GM18517 (cell line): ENCODE measurements at regions not wholly inside any gene's neighbourhood (a gene's known extent, or its start where the extent isn't known, plus 50 kb on each side); places are given as distances from the start of the nearest gene placed in this dataset.

Experiments used
- ATAC-seq: cut with Tn5 transposase; IDR thresholded peaks from one replicate; pipeline ENCODE4 v1.9.1; 2021; ENCODE audit warnings: mild to moderate bottlenecking, moderate library complexity; ENCODE audit not compliant: unreplicated experiment

DNA sequence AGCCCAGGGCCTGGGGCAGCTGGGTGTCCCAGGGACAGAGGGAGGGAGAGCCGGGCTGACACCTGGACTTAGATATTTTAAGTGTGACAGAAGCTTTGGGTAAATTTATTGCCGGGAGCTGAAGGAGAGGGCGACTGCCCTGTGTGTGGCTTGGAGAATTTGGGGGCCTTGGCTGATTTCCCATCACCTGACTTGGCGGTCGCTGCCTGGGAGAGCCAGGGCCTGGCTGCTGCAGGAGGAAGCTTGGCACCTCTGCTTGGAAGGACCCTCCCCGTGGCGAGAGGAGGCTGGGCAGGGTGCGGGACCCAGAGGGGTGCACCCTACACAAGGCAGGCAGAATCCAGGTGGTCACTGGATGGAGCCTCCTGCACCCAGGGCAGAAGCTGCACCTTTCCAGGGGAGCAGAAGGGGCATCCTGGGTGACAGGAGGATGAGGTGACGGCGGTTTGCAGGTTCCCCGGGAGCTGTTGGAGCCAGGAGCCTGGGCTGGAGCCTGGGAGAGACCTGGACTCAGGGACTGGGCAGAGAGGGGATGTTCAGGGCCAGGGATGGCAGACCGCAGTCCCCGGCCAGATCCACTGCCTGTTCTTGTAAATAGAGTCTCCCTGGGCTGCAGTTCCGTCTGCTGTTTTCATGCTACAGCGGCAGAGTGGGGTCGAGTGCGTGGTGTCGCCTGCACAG is 72.0 kb downstream of the RGS12 start:
- ATAC-seq: no peak

DNA sequence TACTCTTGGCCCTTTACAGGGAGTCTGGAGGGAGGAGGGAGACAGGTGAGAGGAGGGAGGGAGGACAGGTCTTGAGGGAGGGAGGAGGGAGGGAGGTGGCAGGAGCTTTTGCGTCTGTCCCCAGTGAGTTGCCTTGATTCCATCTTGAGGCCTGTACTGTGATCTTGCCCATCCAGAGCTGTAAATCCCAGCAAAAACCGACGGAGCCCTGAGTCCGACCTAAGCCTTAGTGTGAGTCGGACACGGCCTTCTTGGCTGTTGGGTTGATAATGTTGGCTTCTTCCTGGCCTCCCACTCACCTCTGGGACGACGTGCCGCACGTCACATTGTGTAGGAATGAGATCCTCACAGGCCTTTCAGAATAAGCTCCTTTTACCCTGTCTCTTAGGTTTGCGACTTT is 72.5 kb downstream of the RGS12 start:
- no peak for ATAC-seq

DNA sequence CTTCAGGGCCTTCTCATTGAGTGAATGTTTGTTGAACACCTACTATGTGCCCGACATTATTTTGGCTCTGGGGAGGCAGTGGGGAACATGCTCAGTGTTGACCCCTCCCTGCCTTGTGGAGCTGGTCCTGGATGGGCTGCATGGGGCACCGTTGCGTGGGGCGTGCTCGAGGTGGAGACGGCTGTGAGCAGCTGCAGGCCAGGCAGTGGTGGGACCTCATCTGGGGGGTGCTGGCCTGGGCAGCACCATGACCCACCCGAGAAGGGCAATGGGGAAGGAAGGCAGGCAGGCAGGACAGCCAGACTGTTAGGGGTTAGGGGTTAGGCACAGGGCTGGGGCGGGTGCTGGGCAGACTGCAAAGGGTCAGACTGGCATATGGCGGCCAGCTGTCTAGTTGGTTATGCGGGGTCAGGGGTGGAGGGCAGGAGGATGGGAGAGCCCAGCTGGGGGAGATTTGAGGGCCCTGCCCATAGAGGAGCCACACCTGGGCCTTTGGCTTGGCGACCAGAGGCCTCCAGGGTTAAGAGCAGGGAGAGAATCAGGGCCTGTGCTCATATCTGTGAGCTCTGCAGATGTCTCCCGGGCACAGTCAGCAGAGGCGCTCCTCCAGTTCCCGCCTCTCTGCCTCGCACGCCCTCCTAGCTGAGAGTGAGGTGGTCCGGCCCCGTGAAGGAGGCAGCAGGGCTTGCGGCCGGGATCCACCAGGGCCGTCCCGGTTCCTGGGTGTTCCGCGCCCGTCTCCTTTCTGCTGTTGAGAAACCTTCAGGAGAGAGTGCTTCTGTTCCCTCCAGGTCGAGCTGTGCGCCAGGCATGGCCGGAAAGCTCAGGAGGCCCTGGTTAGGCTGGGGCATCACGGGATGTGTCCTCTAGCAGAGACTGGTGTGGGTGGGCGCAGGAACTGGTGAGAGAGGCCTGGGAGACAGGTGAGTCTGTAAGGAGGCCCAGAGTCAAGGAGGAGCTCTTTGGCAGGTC is 73.3 kb downstream of the RGS12 start:
- ATAC-seq: no peak

DNA sequence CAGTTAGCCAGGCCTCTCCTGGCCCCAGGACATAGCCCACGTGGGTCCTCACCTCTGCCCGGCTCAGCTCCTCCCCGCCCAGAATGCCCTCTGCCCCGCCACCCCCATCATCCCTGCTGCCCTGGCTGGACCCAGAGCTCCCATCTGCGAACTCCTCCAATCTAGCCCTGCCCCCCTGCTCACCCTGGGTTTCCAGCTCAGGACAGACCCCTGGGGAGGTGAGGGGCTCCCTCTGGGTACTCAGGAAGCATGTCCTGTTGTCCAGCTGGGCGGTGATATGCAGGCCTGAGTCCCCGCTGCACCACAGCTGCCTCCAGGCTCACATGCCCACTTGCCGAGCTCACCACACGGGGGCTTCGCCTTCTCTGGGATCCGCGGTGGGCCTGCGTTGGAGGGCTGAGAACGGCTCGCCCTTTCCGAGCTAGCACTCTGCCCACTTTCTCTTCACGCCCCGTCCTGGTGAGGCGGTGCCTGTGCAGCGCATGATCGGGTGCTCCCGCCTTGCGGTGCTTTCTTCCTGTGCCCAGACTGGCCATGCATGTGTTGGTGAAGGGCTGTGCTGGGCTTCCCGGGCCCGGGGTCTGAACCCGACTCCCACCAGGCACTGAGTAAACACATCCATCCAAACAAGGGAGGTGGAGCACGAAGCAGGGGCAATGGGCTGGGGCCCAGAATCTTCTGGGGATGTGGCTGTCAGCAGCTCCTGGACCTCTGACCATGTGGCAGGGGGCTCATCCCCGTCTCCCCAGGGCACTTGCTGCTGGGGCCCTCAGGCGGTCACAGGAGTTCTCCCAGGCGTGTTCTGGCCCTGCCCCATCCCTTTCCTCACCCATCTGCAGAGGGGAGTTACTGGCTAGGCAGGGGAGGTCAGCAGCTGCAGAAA is 74.3 kb downstream of the RGS12 start:
- no peak for ATAC-seq

DNA sequence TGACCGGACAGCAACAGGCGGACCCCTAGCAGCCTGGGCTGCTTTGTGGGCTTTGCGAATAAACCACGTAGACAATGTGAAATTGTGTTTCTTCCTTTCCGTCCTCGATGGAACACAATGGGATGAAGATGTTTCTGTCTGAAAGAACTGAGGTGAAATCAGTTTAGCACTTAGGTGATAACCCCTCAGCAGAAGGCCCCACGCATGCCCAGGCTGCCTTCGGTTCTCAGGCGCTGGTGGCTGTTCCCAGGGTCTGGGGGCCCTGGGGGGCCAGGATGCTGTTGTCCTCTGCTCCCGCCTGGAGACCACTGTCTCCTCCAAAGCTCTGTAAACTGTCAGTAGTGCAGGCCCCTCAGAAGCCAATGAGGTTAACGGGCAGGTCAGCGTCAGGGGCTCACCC is 73.9 kb upstream of the HGFAC start:
- no peak for ATAC-seq

DNA sequence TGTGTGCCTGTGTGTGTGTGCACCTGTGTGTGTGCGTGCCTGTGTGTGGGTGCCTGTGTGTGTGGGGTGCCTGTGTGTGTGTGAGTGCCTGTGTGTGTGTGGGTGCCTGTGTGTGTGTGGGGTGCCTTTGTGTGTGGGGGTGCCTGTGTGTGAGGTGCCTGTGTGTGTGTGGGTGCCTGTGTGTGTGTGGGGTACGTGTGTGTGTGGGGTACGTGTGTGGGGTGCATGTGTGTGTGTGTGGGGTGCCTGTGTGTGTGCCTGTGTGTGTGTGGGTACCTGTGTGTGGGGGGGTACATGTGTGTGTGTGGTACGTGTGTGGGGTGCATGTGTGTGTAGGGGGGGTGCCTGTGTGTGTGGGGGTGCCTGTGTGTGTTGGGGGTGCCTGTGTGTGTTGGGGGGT is 73.4 kb upstream of the HGFAC start:
- no peak for ATAC-seq

DNA sequence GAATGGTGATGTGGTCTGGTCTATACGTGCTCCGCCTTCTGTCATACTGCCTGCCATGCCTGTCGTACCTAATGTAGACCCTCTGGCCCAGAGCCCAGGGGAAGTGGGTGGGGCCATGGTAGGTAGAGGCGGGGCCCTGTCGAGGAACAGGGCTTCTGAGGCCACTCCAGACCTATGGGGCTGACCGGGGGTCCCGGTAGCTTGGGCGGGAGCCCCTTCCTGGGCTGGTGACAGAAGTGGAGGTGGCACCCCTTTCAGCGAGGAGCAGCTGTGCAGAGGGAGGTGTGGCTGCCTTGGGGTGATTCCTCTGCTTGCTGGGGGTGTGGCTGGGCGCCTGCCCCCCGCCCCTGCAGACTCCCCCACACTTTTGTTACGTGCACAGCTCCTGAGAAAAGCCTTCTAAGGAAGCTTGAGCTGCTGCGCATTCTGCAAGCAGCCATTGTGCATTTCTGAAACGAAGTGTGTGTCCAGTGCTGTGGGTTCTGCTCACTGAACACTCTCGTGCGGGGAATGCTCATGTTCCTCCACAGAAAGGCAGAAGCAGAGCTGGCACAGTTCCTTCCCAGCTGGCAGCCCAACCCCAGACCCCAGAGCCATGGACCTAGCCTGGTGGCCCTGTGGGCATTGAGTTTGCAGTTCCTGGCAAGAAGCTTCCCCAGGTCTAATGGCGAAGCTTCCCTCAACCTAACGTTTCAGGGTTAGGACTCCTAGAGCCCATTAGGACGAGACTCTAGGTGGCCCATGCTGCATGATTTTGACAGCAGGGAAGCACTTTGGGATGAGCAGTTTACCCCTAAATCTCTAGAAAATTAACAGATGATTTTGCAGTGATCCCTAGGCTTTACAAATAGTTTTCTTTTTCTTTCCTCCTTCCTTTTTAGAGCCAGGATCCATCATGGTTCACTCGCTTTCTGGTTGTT is 72.7 kb upstream of the HGFAC start:
- ATAC-seq: no peak

DNA sequence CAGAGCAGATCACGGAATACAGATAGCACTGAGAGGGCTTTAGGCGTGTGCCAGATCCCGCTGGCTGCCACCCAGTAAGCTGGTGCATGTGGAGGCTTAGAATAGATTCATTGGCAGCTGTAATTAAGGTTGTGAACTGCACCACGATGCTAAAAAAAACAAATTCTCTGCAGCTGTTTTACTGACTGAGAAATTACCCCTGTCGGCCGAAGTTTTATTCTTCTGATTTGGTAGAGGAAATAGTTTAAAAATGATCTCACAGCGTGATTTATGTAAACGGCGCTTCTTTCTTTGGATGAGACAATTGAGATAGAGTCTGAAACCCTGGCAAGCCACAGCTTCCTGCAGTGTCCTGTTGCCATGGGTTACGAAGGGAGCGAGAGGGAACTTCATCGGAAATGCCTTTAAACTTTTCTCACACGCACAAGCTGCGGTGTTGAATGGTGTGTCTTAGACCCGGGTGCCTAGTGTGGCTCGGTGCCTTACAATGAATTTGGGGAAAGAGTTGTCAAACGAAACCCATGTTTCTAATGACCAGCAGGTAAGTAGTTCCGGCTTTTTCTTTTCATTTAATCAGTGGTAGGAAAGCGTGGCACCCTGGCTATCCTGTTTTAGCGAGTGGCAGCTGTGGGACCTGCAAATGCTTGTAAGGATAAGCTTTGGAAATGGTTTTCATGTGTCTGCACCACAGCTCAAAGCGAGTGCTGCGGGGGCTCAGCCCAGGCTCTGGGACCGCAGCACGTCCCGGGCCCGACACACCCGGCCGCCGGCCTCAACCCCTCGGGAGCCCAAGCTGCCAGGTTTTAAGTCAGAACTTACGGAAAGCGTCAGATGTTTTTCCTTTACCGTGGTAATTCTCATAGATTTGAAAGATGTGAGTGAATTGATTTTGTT is 71.7 kb upstream of the HGFAC start:
- no peak for ATAC-seq

DNA sequence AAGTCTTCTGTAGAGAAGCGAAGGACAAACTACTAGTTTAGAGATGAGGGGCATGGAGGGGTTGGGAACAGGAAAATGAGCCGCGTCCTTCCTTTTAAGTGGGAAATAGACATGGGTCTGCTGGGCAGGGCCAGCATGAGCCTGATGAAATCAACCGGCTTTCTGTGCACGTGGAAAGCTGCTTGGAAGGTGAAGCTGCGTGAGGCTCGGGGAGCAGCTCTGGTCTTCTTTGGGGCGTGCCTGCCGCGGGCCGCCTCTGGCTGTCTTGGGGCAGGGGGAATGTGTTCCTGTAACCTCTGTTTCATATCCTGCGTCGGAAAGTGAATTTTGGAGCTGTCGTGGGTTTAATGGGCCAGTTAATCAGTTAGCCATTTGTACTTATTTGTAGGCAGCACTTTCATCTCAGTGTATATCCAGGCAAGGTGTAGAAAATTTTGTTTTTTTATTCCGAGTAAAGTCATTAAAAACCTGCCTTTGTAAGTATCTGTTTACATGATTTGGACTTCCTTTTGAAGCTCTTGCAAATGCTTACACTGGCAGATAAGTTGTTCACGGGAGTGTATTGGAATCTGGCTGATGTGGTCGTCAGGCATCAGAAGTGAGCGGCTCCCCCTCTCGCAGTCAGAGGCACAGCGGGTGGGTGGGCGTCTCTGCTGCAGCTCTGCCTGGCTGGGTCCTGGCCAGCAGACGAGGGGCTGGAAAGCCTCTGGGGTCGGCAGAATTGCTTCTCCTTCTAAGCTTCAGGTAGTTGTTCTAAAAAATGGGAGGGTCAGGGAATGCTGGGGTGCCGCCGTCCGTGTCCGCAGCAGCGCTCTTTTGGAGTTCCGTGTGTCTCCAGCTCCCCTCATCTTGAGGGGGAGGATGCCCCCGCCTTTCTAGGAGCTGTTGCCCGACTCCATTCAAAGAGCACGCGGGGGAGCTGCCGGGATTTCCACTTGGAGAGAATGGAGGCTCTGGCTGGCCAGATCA is 70.5 kb upstream of the HGFAC start:
- no peak for ATAC-seq

DNA sequence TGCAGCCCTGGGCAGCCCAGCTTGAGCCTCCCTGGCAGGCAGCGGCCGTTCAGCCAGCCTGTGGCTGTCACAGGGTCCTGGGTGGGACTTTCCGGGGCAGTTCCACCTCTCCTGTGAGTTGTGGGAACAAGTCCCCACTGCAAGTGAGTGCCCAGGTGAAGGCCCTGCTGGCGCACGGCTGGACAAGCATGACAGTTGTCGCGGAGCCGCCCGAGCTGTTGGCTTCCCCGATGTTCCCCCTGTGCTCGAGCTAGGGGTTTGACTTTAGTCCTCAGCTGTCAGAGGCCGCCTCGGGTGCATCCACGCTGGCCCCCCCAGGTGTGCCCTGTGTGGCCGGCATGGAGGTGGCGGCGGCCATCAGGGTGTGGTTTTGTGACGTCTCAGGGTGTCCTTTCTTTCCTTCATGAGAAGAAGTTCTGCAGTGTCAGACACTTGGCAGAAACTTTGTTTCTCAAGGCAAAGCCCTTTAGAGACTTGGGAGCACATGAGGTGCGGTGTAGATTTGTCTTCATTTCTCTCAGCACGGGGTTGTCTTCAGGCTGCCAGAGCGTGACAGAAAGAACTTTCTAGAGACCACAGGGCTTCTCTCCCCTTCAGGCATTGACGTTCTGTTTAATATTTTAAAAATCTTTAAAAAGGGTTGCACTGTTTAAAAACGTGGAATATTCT is 69.4 kb upstream of the HGFAC start:
- ATAC-seq: no peak

DNA sequence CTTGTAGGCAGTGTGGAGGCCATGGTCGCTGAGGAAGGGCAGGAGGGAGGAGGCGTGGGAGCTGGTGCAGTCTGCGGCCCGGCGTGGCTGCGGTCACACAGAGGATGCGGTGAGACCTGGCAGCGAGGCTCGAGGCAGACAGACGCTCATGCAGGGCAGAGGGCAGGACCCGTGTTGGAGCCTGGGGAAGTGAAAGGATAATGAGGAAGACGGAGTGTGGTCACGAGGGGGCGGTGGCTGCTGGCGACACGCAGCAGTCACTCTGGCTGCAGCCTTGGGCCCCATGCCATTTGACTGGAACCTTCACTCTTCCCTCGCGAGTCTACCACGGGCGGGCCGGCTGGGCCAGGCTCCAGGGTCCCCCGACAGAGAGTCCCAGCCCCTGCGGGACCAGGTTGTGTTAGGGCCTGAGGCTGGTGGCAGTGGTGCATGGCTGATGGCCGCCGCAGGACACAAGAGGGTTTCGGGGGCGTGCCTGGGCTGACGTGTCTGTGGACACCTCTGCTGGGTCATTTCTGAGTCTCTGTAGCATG is 68.8 kb upstream of the HGFAC start:
- ATAC-seq: no peak

DNA sequence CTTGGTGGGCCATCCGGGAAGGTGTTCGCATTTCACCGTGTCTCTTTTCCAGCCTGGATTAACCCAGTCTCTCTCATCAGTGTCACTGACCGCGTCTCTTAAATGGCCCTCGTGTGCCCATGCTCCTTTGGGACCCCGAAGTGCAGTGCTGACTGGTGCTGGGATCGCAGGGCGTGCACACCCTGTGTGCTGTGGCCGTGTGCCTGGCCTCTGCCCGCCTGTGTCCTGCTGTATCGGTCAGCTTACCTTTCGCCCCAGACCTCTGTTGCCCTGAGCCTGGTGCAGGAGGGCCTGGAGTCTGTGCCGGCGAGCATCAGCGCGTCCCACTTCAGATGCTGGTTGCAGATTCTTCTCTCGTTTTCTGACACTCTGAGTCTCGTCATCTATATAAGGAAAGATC is 68.3 kb upstream of the HGFAC start:
- ATAC-seq: no peak

DNA sequence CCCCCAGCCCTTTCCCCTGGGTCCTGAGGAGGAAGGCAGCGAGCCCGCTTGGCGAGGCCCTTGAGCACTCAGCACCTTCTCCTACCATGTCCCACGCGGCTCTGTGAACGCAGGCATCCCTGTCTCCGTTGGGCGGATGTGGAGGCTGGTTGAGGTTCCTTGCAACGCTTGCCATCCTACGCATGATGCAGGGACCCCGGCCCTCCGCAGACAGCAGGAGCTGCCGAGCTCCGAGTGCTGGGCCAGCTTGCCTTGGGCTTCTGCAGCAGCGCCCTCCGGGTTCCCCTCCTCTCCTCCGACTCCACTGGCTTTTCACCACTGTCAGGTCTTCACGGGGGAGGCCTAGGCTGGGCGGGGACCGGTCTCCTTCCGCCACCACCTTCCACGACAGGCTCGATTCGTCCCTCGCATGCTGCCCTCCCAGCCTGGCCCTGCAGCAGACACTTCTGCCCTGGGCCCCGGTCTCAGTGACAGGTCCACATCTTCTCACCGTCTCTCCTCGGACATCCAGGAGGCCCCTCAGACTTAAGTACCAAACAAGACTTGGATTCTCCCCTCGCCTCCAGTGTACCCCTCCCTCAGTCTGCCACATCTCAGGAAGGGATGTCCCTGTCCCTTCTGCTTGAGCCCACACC is 67.6 kb upstream of the HGFAC start:
- ATAC-seq: no peak

DNA sequence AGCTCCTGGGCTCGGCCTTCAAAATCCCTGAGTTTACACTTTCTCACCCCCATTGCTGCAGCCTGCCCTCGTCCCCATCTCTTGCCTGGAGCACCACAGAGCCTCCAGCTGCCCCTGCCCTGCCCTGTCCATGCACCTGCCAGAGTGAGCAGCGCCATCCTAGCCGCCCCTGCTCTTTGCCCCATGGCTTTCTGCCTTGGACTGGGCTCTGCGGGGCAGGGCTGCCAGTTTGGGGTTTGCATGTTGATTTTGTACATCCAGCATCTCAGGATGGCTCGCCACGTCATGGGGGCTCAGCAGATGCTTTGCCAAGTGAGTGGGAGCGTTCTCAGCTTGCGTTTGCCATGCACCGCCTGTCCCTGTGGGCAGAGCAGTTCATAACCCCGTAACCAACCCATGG is 67.1 kb upstream of the HGFAC start:
- ATAC-seq: no peak

DNA sequence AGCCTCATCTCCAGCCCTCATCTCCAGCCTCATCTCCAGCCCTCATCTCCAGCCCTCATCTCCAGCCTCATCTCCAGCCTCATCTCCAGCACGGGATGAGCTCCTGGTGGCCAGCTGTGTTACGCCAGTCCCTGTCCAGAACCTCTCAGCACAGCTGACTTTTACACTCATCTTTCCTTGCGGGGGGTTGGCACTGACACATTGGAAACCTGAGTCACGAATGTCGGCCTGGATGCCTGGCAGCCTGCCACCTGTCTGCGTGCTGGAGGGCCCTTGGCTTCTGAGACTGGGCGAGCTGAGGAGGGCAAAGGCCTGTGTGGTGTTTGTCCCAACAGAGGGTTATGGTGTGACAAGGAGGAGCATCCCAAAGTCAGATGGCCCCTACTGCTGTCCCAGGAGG is 66.1 kb upstream of the HGFAC start:
- no peak for ATAC-seq

DNA sequence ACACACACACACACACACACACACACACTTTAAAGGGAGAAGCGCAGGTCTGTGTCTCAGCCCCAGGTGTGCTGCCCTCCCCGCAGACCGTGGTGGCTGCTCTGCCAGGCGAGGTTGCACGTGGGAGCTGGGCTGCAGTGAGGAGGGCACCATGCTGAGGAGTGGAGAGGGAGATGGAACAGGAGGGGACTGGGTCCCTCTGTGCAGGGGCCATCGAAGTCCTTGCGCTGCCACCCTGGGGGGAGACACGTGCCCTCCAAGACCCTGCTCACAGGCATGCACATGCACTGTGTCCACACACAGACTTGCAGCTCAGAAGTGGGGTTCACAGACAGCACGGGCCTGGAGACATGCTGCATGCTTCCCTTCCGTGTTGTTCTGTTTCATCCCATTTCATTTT is 65.5 kb upstream of the HGFAC start:
- no peak for ATAC-seq

DNA sequence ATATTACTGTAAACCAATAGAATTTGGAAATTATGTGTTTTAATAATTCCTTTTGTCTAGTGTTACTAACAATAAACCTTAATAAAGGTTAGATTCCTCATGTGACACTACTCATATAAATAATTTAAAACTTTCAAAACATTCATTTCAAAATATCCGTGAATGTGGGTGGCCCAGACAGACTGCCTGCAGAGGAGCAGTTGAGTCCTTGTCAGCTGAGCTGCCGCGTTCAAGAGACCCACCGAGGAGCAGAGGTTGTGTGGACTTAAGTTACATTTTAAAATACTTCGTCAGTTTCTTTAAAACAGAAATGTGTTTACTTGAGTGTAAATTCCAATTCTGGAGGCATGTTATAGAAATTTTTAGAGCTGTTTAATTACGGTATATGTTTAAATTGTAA is 64.2 kb upstream of the HGFAC start:
- ATAC-seq: no peak
